Keratinocyte (primary cell): ENCODE measurements at regions not wholly inside any gene's neighbourhood (a gene's known extent, or its start where the extent isn't known, plus 50 kb on each side); places are given as distances from the start of the nearest gene placed in this dataset.

Experiments
- DNase-seq: peaks from one replicate; pipeline ENCODE4 v3.0.0-alpha.2; 2011; ENCODE audit warnings: low read depth, missing footprints, low spot score
- FAIRE-seq: peaks from 2 replicates; lab custom pipeline; 2011; peaks lifted over from hg19 to GRCh38; lab: Jason Lieb, UNC
- H2AFZ ChIP-seq: 2 replicates; pipeline ENCODE4 v1.6.0; 2012; ENCODE audit warnings: low read length, control low read depth, inconsistent platforms; ENCODE audit not compliant: control insufficient read depth
- H3K27ac ChIP-seq: 2 replicates; pipeline ENCODE4 v1.5.1; 2011; ENCODE audit warnings: low read length; ENCODE audit not compliant: control insufficient read depth, insufficient read depth
- H3K27me3 ChIP-seq: 3 replicates; pipeline ENCODE4 v1.6.0; 2011; ENCODE audit warnings: low read length; ENCODE audit not compliant: control insufficient read depth, insufficient read depth; ENCODE audit errors: extremely low read depth
- H3K36me3 ChIP-seq, 2 experiments: 2 replicates in 1 of 2; 3 replicates in 1 of 2; pipeline ENCODE4 v1.5.1; 2011; ENCODE audit warnings: low read length in 2 of 2, mild to moderate bottlenecking in 1 of 2; ENCODE audit not compliant: control insufficient read depth in 2 of 2, insufficient read depth in 2 of 2; ENCODE audit errors: extremely low read depth in 1 of 2
- H3K4me1 ChIP-seq: 3 replicates; pipeline ENCODE4 v1.5.1; 2011; ENCODE audit warnings: low read length; ENCODE audit not compliant: control insufficient read depth, insufficient read depth; ENCODE audit errors: extremely low read depth
- H3K4me2 ChIP-seq: 3 replicates; pipeline ENCODE4 v1.6.0; 2011; ENCODE audit warnings: low read depth, low read length; ENCODE audit not compliant: control insufficient read depth, insufficient read depth; ENCODE audit errors: extremely low read depth
- H3K4me3 ChIP-seq, 3 experiments: fragments of 200-600 bp in 1 of 3; sonication (generic) in 1 of 3; 2 replicates in 2 of 3; 3 replicates in 1 of 3; pipeline ENCODE4 v1.5.1; 2011 to 2016; ENCODE audit warnings: low read length in 3 of 3, mild to moderate bottlenecking in 3 of 3, control low read depth in 2 of 3, inconsistent platforms in 1 of 3, low read depth in 1 of 3, mixed read lengths in 1 of 3, mixed run types in 1 of 3, moderate library complexity in 1 of 3; ENCODE audit not compliant: control insufficient read depth in 2 of 3, insufficient read depth in 2 of 3; ENCODE audit errors: extremely low read depth in 1 of 3
- H3K79me2 ChIP-seq: 2 replicates; pipeline ENCODE4 v1.6.0; 2012; ENCODE audit warnings: low read length; ENCODE audit not compliant: control insufficient read depth, insufficient read depth
- H3K9ac ChIP-seq: 3 replicates; pipeline ENCODE4 v1.6.0; 2011; ENCODE audit warnings: low read length; ENCODE audit not compliant: control insufficient read depth, insufficient read depth; ENCODE audit errors: extremely low read depth
- H3K9me1 ChIP-seq: 3 replicates; pipeline ENCODE4 v1.6.0; 2011; ENCODE audit warnings: low read length; ENCODE audit not compliant: control insufficient read depth, insufficient read depth; ENCODE audit errors: extremely low read depth
- H3K9me3 ChIP-seq: 2 replicates; pipeline ENCODE4 v1.5.1; 2012; ENCODE audit warnings: low read depth, low read length; ENCODE audit not compliant: control insufficient read depth
- H4K20me1 ChIP-seq: 3 replicates; pipeline ENCODE4 v1.6.0; 2011; ENCODE audit warnings: low read length; ENCODE audit not compliant: control insufficient read depth, insufficient read depth; ENCODE audit errors: extremely low read depth
- EZH2 ChIP-seq: IDR thresholded peaks from one replicate; pipeline ENCODE4 v1.6.1; 2012; ENCODE audit warnings: inconsistent platforms, mild to moderate bottlenecking, low read length, moderate library complexity
- dilution Hi-C: fragments of 300-500 bp; cut with MboI; formaldehyde crosslinking; loops from one replicate; pipeline ENCODE4 v1.7.0; 2020; ENCODE audit warnings: low sequenced_read_pairs; ENCODE audit not compliant: extremely low pct_ligation_motif_present
- TF ChIP-seq, protein P1 (sequence below), 3 experiments: IDR thresholded peaks in 1 of 3; conservative IDR thresholded peaks in 1 of 3; optimal IDR thresholded peaks in 1 of 3; 2 replicates in 2 of 3; 3 replicates in 1 of 3; pipeline versions ENCODE3 to v1.5.1; 2011; ENCODE audit warnings: low read length in 3 of 3, mild to moderate bottlenecking in 3 of 3, moderate library complexity in 2 of 3, control low read depth in 1 of 3, inconsistent platforms in 1 of 3; ENCODE audit not compliant: insufficient read depth in 2 of 3; ENCODE audit errors: extremely low read depth in 1 of 3

DNA sequence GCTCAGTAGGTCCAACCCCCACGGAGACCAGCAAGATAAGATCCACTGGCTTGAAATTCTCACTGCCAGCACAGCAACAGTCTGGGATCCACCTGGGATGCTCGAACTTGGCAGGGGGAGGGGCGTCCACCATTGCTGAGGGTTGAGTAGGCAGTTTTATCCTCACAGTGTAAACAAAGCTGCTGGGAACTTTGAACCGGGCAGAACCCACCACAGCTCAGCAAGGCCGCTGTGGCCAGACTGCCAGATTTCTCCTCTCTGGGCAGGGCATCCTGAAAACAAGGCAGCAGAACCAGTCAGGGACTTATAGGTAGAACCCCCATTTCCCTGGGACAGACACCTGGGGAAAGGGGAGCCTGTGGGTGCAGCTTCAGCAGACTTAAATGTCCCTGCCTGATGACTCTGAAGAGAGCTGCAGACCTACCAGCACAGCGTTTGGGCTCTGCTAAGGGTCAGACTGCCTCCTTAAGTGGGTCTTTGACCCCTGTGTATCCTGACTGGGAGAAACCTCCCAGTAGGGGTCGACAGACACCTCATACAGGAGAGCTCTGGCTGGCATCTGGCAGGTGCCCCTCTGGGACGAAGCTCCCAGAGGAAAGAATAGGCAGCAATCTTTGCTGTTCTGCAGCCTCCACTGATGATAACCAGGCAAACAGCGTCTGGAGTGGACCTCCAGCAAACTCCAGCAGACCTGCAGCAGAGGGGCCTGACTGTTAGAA lies 782.4 kb upstream of the EYS start:
- DNase-seq (no peak), FAIRE-seq (no peak)
- Histone ChIP-seq H3K27ac (no peak overlapping the region), H3K27me3 (no peaks in the 10 kb centered on the region), H3K4me2 (no peak overlapping the region), H3K9me3 (no peaks in the 10 kb centered on the region), H2AFZ (no peak overlapping the region), H3K9ac (no peak overlapping the region), H3K36me3 (no peaks in the 10 kb centered on the region), H3K4me1 (no peaks in the 10 kb centered on the region), H3K79me2 (no peaks in the 10 kb centered on the region), H4K20me1 (no peaks in the 10 kb centered on the region), H3K9me1 (no peaks in the 10 kb centered on the region), H3K4me3 (no peak overlapping the region)
- dilution Hi-C loops, result no loop called here
- TF ChIP-seq, protein P1, sequence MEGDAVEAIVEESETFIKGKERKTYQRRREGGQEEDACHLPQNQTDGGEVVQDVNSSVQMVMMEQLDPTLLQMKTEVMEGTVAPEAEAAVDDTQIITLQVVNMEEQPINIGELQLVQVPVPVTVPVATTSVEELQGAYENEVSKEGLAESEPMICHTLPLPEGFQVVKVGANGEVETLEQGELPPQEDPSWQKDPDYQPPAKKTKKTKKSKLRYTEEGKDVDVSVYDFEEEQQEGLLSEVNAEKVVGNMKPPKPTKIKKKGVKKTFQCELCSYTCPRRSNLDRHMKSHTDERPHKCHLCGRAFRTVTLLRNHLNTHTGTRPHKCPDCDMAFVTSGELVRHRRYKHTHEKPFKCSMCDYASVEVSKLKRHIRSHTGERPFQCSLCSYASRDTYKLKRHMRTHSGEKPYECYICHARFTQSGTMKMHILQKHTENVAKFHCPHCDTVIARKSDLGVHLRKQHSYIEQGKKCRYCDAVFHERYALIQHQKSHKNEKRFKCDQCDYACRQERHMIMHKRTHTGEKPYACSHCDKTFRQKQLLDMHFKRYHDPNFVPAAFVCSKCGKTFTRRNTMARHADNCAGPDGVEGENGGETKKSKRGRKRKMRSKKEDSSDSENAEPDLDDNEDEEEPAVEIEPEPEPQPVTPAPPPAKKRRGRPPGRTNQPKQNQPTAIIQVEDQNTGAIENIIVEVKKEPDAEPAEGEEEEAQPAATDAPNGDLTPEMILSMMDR (optimal IDR thresholded peaks at IDR 0.05 in 1 of 3, IDR thresholded peaks at IDR 0.05 in 1 of 3, conservative IDR thresholded peaks at IDR 0.05 in 1 of 3; ENCODE audit: extremely low read depth in 1 of 3, insufficient read depth in 2 of 3, low read length in 3 of 3), result no peak
- TF ChIP-seq EZH2, result no peak

DNA sequence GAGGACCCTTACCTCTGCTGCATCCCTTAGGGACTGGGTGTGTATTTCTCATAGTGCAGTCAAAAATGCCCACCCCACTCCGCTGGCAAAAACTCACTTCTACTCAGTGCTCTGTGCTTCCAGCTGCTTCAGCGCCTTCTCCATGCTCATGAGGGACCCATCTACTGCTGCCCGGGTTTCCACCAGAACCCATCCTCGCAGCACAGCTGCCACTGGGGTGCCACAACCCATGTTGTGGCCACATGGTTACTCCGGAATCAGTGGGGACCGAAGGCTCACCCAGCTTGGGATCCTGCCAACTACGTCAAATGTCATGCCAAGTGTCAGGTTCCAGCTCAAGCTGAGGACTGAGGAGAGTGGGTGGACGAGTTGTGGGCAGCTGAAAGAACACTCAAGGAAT lies 774.2 kb upstream of the EYS start:
- H3K4me2 ChIP-seq, result no peak overlapping the region
- H3K9ac ChIP-seq, result no peak overlapping the region
- H3K36me3 ChIP-seq, result no peaks in the 10 kb centered on the region
- no peaks in the 10 kb centered on the region for H3K9me1 ChIP-seq
- no peak overlapping the region for H2AFZ ChIP-seq
- no peak overlapping the region for H3K27ac ChIP-seq
- dilution Hi-C loops, result no loop called here
- no peaks in the 10 kb centered on the region for H3K9me3 ChIP-seq
- TF ChIP-seq EZH2, result no peak
- TF ChIP-seq, protein P1 (optimal IDR thresholded peaks at IDR 0.05 in 1 of 3, IDR thresholded peaks at IDR 0.05 in 1 of 3, conservative IDR thresholded peaks at IDR 0.05 in 1 of 3; ENCODE audit: extremely low read depth in 1 of 3, insufficient read depth in 2 of 3, low read length in 3 of 3), result no peak
- no peaks in the 10 kb centered on the region for H3K27me3 ChIP-seq
- H4K20me1 ChIP-seq, result no peaks in the 10 kb centered on the region
- no peak for FAIRE-seq
- H3K4me3 ChIP-seq, result no peak overlapping the region
- no peaks in the 10 kb centered on the region for H3K4me1 ChIP-seq
- DNase-seq, result no peak
- no peaks in the 10 kb centered on the region for H3K79me2 ChIP-seq
